ENCODE measurements at regions not wholly inside any gene's neighbourhood (a gene's known extent, or its start where the extent isn't known, plus 50 kb on each side); places are given as distances from the start of the nearest gene placed in this dataset.

DNA sequence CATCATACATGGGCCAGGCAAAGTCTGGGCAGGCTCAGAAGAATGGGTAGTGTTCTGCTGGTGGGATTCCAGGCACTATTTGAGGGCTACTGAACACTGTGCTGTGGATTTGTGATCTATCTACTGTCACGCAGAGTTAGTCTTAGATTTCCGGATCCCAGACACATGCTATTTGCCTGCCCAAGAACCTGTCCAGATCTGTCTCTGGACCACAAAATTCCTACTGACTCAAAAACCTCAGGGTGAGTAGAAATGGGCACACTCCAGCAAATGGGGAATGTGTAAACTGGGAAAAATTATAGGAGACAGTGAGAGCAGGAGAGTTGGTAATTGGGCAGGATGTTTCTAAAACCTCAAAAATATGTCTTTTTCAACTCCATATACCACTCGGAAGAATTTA lies 129.9 kb downstream of the GALC start:
- no peaks in the 10 kb centered on the region for H3K27me3 ChIP-seq (ENCODE audit: control insufficient read depth in 4 of 4, insufficient read depth in 4 of 4, low read length in 3 of 4)
- TF ChIP-seq, protein P1, sequence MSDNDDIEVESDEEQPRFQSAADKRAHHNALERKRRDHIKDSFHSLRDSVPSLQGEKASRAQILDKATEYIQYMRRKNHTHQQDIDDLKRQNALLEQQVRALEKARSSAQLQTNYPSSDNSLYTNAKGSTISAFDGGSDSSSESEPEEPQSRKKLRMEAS (IDR thresholded peaks at IDR 0.05): no peak
- no peak for TF ChIP-seq TAF1 (conservative IDR thresholded peaks at IDR 0.05)
- TF ChIP-seq RXRA (IDR thresholded peaks at IDR 0.05): no peak
- TF ChIP-seq NR2F2 (IDR thresholded peaks at IDR 0.05): no peak
- TF ChIP-seq GABPA (IDR thresholded peaks at IDR 0.05 in 1 of 2, conservative IDR thresholded peaks at IDR 0.05 in 1 of 2): no peak
- TF ChIP-seq FOXA2 (IDR thresholded peaks at IDR 0.05): no peak
- no peak for TF ChIP-seq SP1 (IDR thresholded peaks at IDR 0.05)
- no peak for TF ChIP-seq YY1 (IDR thresholded peaks at IDR 0.05)
- TF ChIP-seq, protein P2, sequence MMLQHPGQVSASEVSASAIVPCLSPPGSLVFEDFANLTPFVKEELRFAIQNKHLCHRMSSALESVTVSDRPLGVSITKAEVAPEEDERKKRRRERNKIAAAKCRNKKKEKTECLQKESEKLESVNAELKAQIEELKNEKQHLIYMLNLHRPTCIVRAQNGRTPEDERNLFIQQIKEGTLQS (IDR thresholded peaks at IDR 0.05): no peak
- TF ChIP-seq, protein P3, sequence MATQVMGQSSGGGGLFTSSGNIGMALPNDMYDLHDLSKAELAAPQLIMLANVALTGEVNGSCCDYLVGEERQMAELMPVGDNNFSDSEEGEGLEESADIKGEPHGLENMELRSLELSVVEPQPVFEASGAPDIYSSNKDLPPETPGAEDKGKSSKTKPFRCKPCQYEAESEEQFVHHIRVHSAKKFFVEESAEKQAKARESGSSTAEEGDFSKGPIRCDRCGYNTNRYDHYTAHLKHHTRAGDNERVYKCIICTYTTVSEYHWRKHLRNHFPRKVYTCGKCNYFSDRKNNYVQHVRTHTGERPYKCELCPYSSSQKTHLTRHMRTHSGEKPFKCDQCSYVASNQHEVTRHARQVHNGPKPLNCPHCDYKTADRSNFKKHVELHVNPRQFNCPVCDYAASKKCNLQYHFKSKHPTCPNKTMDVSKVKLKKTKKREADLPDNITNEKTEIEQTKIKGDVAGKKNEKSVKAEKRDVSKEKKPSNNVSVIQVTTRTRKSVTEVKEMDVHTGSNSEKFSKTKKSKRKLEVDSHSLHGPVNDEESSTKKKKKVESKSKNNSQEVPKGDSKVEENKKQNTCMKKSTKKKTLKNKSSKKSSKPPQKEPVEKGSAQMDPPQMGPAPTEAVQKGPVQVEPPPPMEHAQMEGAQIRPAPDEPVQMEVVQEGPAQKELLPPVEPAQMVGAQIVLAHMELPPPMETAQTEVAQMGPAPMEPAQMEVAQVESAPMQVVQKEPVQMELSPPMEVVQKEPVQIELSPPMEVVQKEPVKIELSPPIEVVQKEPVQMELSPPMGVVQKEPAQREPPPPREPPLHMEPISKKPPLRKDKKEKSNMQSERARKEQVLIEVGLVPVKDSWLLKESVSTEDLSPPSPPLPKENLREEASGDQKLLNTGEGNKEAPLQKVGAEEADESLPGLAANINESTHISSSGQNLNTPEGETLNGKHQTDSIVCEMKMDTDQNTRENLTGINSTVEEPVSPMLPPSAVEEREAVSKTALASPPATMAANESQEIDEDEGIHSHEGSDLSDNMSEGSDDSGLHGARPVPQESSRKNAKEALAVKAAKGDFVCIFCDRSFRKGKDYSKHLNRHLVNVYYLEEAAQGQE (IDR thresholded peaks at IDR 0.05): no peak
- no peak for TF ChIP-seq HNF4A (conservative IDR thresholded peaks at IDR 0.05)
- TF ChIP-seq, protein P4, sequence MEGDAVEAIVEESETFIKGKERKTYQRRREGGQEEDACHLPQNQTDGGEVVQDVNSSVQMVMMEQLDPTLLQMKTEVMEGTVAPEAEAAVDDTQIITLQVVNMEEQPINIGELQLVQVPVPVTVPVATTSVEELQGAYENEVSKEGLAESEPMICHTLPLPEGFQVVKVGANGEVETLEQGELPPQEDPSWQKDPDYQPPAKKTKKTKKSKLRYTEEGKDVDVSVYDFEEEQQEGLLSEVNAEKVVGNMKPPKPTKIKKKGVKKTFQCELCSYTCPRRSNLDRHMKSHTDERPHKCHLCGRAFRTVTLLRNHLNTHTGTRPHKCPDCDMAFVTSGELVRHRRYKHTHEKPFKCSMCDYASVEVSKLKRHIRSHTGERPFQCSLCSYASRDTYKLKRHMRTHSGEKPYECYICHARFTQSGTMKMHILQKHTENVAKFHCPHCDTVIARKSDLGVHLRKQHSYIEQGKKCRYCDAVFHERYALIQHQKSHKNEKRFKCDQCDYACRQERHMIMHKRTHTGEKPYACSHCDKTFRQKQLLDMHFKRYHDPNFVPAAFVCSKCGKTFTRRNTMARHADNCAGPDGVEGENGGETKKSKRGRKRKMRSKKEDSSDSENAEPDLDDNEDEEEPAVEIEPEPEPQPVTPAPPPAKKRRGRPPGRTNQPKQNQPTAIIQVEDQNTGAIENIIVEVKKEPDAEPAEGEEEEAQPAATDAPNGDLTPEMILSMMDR (IDR thresholded peaks at IDR 0.05; ENCODE audit: low read depth, low read length, missing input control): no peak
- no peak for TF ChIP-seq EGR1 (IDR thresholded peaks at IDR 0.05; ENCODE audit: low read depth in 2 of 2)
- TF ChIP-seq HNF4G (IDR thresholded peaks at IDR 0.05): no peak
- TF ChIP-seq, protein P5, sequence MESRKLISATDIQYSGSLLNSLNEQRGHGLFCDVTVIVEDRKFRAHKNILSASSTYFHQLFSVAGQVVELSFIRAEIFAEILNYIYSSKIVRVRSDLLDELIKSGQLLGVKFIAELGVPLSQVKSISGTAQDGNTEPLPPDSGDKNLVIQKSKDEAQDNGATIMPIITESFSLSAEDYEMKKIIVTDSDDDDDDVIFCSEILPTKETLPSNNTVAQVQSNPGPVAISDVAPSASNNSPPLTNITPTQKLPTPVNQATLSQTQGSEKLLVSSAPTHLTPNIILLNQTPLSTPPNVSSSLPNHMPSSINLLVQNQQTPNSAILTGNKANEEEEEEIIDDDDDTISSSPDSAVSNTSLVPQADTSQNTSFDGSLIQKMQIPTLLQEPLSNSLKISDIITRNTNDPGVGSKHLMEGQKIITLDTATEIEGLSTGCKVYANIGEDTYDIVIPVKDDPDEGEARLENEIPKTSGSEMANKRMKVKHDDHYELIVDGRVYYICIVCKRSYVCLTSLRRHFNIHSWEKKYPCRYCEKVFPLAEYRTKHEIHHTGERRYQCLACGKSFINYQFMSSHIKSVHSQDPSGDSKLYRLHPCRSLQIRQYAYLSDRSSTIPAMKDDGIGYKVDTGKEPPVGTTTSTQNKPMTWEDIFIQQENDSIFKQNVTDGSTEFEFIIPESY (IDR thresholded peaks at IDR 0.05): no peak
- no peaks in the 10 kb centered on the region for H3K4me1 ChIP-seq (ENCODE audit: control insufficient read depth in 4 of 4, insufficient read depth in 4 of 4, low read length in 3 of 4)
- no peak for DNase-seq (ENCODE audit: low spot score)
- H3K27ac ChIP-seq (ENCODE audit: low read depth in 1 of 2, low read length in 2 of 2): no peak overlapping the region
- no peaks in the 10 kb centered on the region for H3K36me3 ChIP-seq (ENCODE audit: control insufficient read depth in 4 of 4, insufficient read depth in 3 of 4, low read depth in 1 of 4, low read length in 3 of 4)
- H3K9me3 ChIP-seq (ENCODE audit: control insufficient read depth in 4 of 4, low read length in 3 of 4): no peaks in the 10 kb centered on the region
- WGBS: 90% methylated on average over 3 of the region's 3 CpGs
- no peak overlapping the region for H3K4me3 ChIP-seq (ENCODE audit: low read depth in 1 of 3, low read length in 3 of 3)
- H3K9ac ChIP-seq (ENCODE audit: low read depth in 1 of 2, low read length in 2 of 2): no peak overlapping the region

DNA sequence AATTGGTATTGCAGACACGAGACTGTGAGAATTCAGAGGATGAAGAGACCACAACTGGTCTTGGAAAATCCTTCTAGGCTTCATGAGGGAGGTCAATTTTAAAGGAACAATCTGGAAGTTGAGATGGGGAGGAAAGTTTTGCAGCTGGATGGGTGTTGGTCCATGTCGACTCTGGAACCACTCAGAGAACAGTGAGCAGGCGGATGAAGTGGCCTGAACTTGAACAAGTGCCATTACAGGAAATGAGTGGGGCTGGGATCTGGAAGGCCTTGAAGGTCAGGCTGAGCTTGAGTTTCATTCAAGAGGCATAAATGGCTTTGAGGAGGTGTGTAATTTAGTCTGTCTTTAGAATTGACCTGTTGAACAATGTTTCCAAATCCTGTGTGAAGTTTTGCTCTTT lies 140.9 kb downstream of the GALC start:
- H3K9ac ChIP-seq (ENCODE audit: low read depth in 1 of 2, low read length in 2 of 2): no peak overlapping the region
- no peak for DNase-seq (ENCODE audit: low spot score)
- no peaks in the 10 kb centered on the region for H3K4me1 ChIP-seq (ENCODE audit: control insufficient read depth in 4 of 4, insufficient read depth in 4 of 4, low read length in 3 of 4)
- H3K4me3 ChIP-seq (ENCODE audit: low read depth in 1 of 3, low read length in 3 of 3): no peak overlapping the region
- no peaks in the 10 kb centered on the region for H3K9me3 ChIP-seq (ENCODE audit: control insufficient read depth in 4 of 4, low read length in 3 of 4)
- peaks cover 0 to 5% (median 0%) of the 10 kb centered on the region in 4 donors for H3K27me3 ChIP-seq (ENCODE audit: control insufficient read depth in 4 of 4, insufficient read depth in 4 of 4, low read length in 3 of 4)
- H3K36me3 ChIP-seq (ENCODE audit: control insufficient read depth in 4 of 4, insufficient read depth in 3 of 4, low read depth in 1 of 4, low read length in 3 of 4): no peaks in the 10 kb centered on the region
- WGBS: 67% methylated on average over 3 of the region's 3 CpGs
- no peak overlapping the region for H3K27ac ChIP-seq (ENCODE audit: low read depth in 1 of 2, low read length in 2 of 2)
- TF ChIP-seq SP1 (IDR thresholded peaks at IDR 0.05) (no peak), RXRA (IDR thresholded peaks at IDR 0.05) (no peak), EGR1 (IDR thresholded peaks at IDR 0.05; ENCODE audit: low read depth in 2 of 2) (no peak), YY1 (IDR thresholded peaks at IDR 0.05) (no peak), RAD21 (IDR thresholded peaks at IDR 0.05) (no peak), HNF4G (IDR thresholded peaks at IDR 0.05) (no peak), JUND (IDR thresholded peaks at IDR 0.05) (no peak), HNF4A (conservative IDR thresholded peaks at IDR 0.05) (no peak), GABPA (IDR thresholded peaks at IDR 0.05 in 1 of 2, conservative IDR thresholded peaks at IDR 0.05 in 1 of 2) (no peak), NR2F2 (IDR thresholded peaks at IDR 0.05) (no peak)
- TF ChIP-seq, protein P4 (IDR thresholded peaks at IDR 0.05; ENCODE audit: low read depth, low read length, missing input control): no peak
- TF ChIP-seq, protein P5 (IDR thresholded peaks at IDR 0.05): no peak
